AG09319 (cell line): ENCODE measurements at regions not wholly inside any gene's neighbourhood (a gene's known extent, or its start where the extent isn't known, plus 50 kb on each side); places are given as distances from the start of the nearest gene placed in this dataset.

ENCODE experiments used
- DNase-seq: peaks from one replicate; pipeline ENCODE4 v3.0.0-alpha.2; 2010; ENCODE audit warnings: low read depth; ENCODE audit errors: extremely low read depth
- CTCF ChIP-seq: IDR thresholded peaks from 2 replicates; pipeline ENCODE4 v1.5.1; 2011; ENCODE audit warnings: low read depth, mild to moderate bottlenecking, inconsistent platforms, low read length, moderate library complexity

GRCh38 chr11:15541079-15541478 lies 426.4 kb downstream of the INSC start:
- TF ChIP-seq CTCF = no peak
- no peak for DNase-seq

- DNase-seq = no peak
- no peak for TF ChIP-seq CTCF
Measured at GRCh38 chr11:15544353-15544752, 429.6 kb downstream of the INSC start.

- no peak for TF ChIP-seq CTCF
- DNase-seq = no peak
Measured at GRCh38 chr11:15547685-15548084, 433.0 kb downstream of the INSC start.

GRCh38 chr11:15551901-15552851 lies 437.5 kb downstream of the INSC start:
- no peak for DNase-seq
- TF ChIP-seq CTCF = no peak

- TF ChIP-seq CTCF = no peak
- DNase-seq = no peak
Measured at GRCh38 chr11:15555161-15555560, 440.4 kb downstream of the INSC start.

GRCh38 chr11:15557457-15558230 lies 442.9 kb downstream of the INSC start:
- no peak for DNase-seq
- no peak for TF ChIP-seq CTCF
